GM18499 (cell line): ENCODE measurements at regions not wholly inside any gene's neighbourhood (a gene's known extent, or its start where the extent isn't known, plus 50 kb on each side); places are given as distances from the start of the nearest gene placed in this dataset.
A peak's percentile ranks its signal among the peaks of the same experiment; 100 is the strongest.
"Not testable (repeated sequence)": the region's sequence is repeated elsewhere in the genome, so short reads cannot be mapped to it uniquely, and the experiment has no call there.

ENCODE experiments used
- ATAC-seq: cut with Tn5 transposase; IDR thresholded peaks from one replicate; pipeline ENCODE4 v1.9.1; 2021; ENCODE audit warnings: moderate number of reproducible peaks; ENCODE audit not compliant: insufficient read depth, unreplicated experiment

- ATAC-seq = not testable (repeated sequence)
Measured at GRCh38 chr9:62874213-62874612, 1684.4 kb downstream of the SPATA31A7 start.

GRCh38 chr9:62874745-62875599 is 1685.1 kb downstream of the SPATA31A7 start:
- not testable (repeated sequence) for ATAC-seq

GRCh38 chr9:62877552-62877951 is 1687.7 kb downstream of the SPATA31A7 start:
- not testable (repeated sequence) for ATAC-seq

- not testable (repeated sequence) for ATAC-seq
Measured at GRCh38 chr9:62877987-62878386, 1688.2 kb downstream of the SPATA31A7 start.

- not testable (repeated sequence) for ATAC-seq
Measured at GRCh38 chr9:62880453-62880852, 1690.6 kb downstream of the SPATA31A7 start.

- not testable (repeated sequence) for ATAC-seq
Measured at GRCh38 chr9:62880971-62881370, 1691.1 kb downstream of the SPATA31A7 start.

GRCh38 chr9:62881811-62882210 is 1692.0 kb downstream of the SPATA31A7 start:
- not testable (repeated sequence) for ATAC-seq

GRCh38 chr9:62882717-62883116 is 1692.9 kb downstream of the SPATA31A7 start:
- not testable (repeated sequence) for ATAC-seq

GRCh38 chr9:62896692-62897091 is 1706.9 kb downstream of the SPATA31A7 start:
- ATAC-seq = not testable (repeated sequence)

GRCh38 chr9:62897411-62898225 is 1707.8 kb downstream of the SPATA31A7 start:
- not testable (repeated sequence) for ATAC-seq

- not testable (repeated sequence) for ATAC-seq
Measured at GRCh38 chr9:62899666-62900065, 1709.8 kb downstream of the SPATA31A7 start.

- ATAC-seq = not testable (repeated sequence)
Measured at GRCh38 chr9:62904061-62904460, 1714.2 kb downstream of the SPATA31A7 start.

GRCh38 chr9:62905722-62906121 is 1715.9 kb downstream of the SPATA31A7 start:
- not testable (repeated sequence) for ATAC-seq

GRCh38 chr9:62907866-62908265 is 1718.0 kb downstream of the SPATA31A7 start:
- ATAC-seq = not testable (repeated sequence)

- not testable (repeated sequence) for ATAC-seq
Measured at GRCh38 chr9:62908271-62908670, 1718.4 kb downstream of the SPATA31A7 start.

GRCh38 chr9:62909447-62909846 is 1719.6 kb downstream of the SPATA31A7 start:
- not testable (repeated sequence) for ATAC-seq

- ATAC-seq = not testable (repeated sequence)
Measured at GRCh38 chr9:62912278-62912677, 1722.4 kb downstream of the SPATA31A7 start.

- ATAC-seq = not testable (repeated sequence)
Measured at GRCh38 chr9:62915168-62915567, 1725.3 kb downstream of the SPATA31A7 start.

GRCh38 chr9:62915661-62916060 is 1725.8 kb downstream of the SPATA31A7 start:
- ATAC-seq = peak; percentile 98

GRCh38 chr9:62918648-62919385 is 1729.0 kb downstream of the SPATA31A7 start:
- not testable (repeated sequence) for ATAC-seq
